HepG2 (cell line): ENCODE measurements at regions not wholly inside any gene's neighbourhood (a gene's known extent, or its start where the extent isn't known, plus 50 kb on each side); places are given as distances from the start of the nearest gene placed in this dataset.

Experiments used
- CREB1 ChIP-seq, 2 experiments: fragments of 450-650 bp in 1 of 2; IDR thresholded peaks; 2 replicates each; pipeline ENCODE4 v1.6.1; 2016 to 2017; ENCODE audit warnings: control low read depth in 1 of 2, mild to moderate bottlenecking in 1 of 2, missing compliant biosample characterization in 1 of 2, missing genetic modification characterization in 1 of 2
- GFI1 ChIP-seq: sonication (generic); formaldehyde crosslinking; IDR thresholded peaks from 2 replicates; pipeline ENCODE4 v1.5.0; 2020; ENCODE audit warnings: missing genetic modification reagents, mild to moderate bottlenecking, borderline replicate concordance
- HOXA9 ChIP-seq: sonication (generic); formaldehyde crosslinking; IDR thresholded peaks from 2 replicates; pipeline ENCODE4 v1.8.1; 2022; ENCODE audit warnings: missing genetic modification reagents, mild to moderate bottlenecking, moderate library complexity, borderline replicate concordance
- MAFK ChIP-seq, 2 experiments: IDR thresholded peaks in 1 of 2; conservative IDR thresholded peaks in 1 of 2; 2 replicates each; pipeline ENCODE4 v1.6.1; 2011; ENCODE audit warnings: improper control_type of control experiment in 2 of 2, low read length in 2 of 2
- POLR2A ChIP-seq, 2 experiments: IDR thresholded peaks; 2 replicates each; pipeline ENCODE4 v1.6.1; 2011; ENCODE audit warnings: low read depth in 2 of 2, low read length in 2 of 2, mild to moderate bottlenecking in 1 of 2, moderate library complexity in 1 of 2; ENCODE audit not compliant: insufficient read depth in 1 of 2
- SP2 ChIP-seq: sonication (generic); formaldehyde crosslinking; IDR thresholded peaks from 2 replicates; pipeline ENCODE4 v1.5.1; 2020; ENCODE audit warnings: mild to moderate bottlenecking, missing genetic modification reagents
- TAF1 ChIP-seq: sonication (generic); formaldehyde crosslinking; IDR thresholded peaks from 2 replicates; pipeline ENCODE4 v1.4.0; 2020; ENCODE audit warnings: missing genetic modification reagents
- TF ChIP-seq, protein P1 (sequence below): sonication (generic); formaldehyde crosslinking; IDR thresholded peaks from 2 replicates; pipeline ENCODE4 v1.5.0; 2020; ENCODE audit warnings: mild to moderate bottlenecking, missing genetic modification reagents, moderate library complexity
- TF ChIP-seq, protein P2 (sequence below): sonication (generic); formaldehyde crosslinking; conservative IDR thresholded peaks from 2 replicates; pipeline ENCODE4 v1.4.0; 2020; ENCODE audit warnings: missing genetic modification reagents
- TF ChIP-seq, protein P3 (sequence below): sonication (generic); formaldehyde crosslinking; IDR thresholded peaks from 2 replicates; pipeline ENCODE4 v1.5.1; 2020; ENCODE audit warnings: missing genetic modification reagents, mild to moderate bottlenecking, borderline replicate concordance
- TF ChIP-seq, protein P4 (sequence below): fragments of 450-650 bp; IDR thresholded peaks from 2 replicates; pipeline ENCODE4 v1.6.1; 2017

DNA sequence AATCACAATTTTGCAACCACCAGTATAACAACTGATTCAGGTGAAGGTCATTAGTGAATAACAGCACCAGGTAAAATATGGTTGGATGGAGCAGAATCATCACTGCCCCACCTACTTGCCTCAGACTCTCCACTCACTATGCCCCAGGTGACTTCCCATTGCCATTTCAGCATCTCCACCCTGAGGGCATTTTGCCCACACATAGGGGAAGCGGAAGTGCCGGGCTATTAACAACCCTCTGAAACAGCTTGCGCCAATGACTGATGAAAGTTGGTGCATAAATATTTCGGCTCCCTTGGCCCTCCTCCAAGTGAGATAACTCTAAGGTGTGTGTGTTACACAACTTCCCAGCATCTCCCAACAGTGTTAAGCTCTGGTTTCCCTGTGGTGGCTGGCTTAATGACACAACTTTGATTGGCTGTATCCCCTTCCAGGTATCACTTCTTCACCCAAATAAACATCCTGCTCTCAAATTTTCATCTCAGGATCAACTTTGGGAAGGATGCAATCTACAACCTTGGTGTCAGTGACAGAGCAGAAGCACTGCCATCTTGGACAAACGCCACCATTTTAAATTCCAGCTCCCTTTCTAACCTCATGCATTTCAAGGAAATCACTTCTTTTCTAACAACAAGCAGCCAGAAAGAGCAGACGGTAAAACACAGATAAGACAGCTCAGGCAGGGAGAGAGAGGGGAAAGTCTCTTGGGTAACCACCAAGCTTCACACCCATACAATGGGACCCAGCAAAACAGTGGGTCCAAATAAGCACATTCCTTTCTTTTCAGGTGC lies 73.6 kb upstream of the PPP2R5C start:
- TF ChIP-seq POLR2A (IDR thresholded peaks at IDR 0.05; ENCODE audit: insufficient read depth in 1 of 2, low read depth in 2 of 2, low read length in 2 of 2): no peak
- TF ChIP-seq, protein P1, sequence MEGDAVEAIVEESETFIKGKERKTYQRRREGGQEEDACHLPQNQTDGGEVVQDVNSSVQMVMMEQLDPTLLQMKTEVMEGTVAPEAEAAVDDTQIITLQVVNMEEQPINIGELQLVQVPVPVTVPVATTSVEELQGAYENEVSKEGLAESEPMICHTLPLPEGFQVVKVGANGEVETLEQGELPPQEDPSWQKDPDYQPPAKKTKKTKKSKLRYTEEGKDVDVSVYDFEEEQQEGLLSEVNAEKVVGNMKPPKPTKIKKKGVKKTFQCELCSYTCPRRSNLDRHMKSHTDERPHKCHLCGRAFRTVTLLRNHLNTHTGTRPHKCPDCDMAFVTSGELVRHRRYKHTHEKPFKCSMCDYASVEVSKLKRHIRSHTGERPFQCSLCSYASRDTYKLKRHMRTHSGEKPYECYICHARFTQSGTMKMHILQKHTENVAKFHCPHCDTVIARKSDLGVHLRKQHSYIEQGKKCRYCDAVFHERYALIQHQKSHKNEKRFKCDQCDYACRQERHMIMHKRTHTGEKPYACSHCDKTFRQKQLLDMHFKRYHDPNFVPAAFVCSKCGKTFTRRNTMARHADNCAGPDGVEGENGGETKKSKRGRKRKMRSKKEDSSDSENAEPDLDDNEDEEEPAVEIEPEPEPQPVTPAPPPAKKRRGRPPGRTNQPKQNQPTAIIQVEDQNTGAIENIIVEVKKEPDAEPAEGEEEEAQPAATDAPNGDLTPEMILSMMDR (CRISPR knock-in tag): no peak
- TF ChIP-seq, protein P2, sequence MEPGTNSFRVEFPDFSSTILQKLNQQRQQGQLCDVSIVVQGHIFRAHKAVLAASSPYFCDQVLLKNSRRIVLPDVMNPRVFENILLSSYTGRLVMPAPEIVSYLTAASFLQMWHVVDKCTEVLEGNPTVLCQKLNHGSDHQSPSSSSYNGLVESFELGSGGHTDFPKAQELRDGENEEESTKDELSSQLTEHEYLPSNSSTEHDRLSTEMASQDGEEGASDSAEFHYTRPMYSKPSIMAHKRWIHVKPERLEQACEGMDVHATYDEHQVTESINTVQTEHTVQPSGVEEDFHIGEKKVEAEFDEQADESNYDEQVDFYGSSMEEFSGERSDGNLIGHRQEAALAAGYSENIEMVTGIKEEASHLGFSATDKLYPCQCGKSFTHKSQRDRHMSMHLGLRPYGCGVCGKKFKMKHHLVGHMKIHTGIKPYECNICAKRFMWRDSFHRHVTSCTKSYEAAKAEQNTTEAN: no peak
- TF ChIP-seq GFI1: no peak
- TF ChIP-seq, protein P3, sequence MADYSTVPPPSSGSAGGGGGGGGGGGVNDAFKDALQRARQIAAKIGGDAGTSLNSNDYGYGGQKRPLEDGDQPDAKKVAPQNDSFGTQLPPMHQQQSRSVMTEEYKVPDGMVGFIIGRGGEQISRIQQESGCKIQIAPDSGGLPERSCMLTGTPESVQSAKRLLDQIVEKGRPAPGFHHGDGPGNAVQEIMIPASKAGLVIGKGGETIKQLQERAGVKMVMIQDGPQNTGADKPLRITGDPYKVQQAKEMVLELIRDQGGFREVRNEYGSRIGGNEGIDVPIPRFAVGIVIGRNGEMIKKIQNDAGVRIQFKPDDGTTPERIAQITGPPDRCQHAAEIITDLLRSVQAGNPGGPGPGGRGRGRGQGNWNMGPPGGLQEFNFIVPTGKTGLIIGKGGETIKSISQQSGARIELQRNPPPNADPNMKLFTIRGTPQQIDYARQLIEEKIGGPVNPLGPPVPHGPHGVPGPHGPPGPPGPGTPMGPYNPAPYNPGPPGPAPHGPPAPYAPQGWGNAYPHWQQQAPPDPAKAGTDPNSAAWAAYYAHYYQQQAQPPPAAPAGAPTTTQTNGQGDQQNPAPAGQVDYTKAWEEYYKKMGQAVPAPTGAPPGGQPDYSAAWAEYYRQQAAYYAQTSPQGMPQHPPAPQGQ (CRISPR knock-in tag): no peak
- no peak for TF ChIP-seq TAF1
- no peak for TF ChIP-seq CREB1 (IDR thresholded peaks at IDR 0.05)
- TF ChIP-seq CREB1 (CRISPR knock-in tag; IDR thresholded peaks at IDR 0.05): no peak
- TF ChIP-seq SP2 (CRISPR knock-in tag): no peak
- TF ChIP-seq, protein P4, sequence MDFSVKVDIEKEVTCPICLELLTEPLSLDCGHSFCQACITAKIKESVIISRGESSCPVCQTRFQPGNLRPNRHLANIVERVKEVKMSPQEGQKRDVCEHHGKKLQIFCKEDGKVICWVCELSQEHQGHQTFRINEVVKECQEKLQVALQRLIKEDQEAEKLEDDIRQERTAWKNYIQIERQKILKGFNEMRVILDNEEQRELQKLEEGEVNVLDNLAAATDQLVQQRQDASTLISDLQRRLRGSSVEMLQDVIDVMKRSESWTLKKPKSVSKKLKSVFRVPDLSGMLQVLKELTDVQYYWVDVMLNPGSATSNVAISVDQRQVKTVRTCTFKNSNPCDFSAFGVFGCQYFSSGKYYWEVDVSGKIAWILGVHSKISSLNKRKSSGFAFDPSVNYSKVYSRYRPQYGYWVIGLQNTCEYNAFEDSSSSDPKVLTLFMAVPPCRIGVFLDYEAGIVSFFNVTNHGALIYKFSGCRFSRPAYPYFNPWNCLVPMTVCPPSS: no peak
- TF ChIP-seq MAFK (conservative IDR thresholded peaks at IDR 0.05 in 1 of 2, IDR thresholded peaks at IDR 0.05 in 1 of 2; ENCODE audit: low read length in 2 of 2): no peak
- TF ChIP-seq HOXA9 (CRISPR knock-in tag): no peak
